ENCODE measurements at regions not wholly inside any gene's neighbourhood (a gene's known extent, or its start where the extent isn't known, plus 50 kb on each side); places are given as distances from the start of the nearest gene placed in this dataset.

- no peak for DNase-seq
- H3K27ac Mint-ChIP-seq = no peak overlapping the region
- H3K4me1 Mint-ChIP-seq (ENCODE audit: low read depth) = no peaks in the 10 kb centered on the region
- H3K27me3 Mint-ChIP-seq (ENCODE audit: low read depth) = no peaks in the 10 kb centered on the region
- CTCF ChIA-PET = no interaction called here
- intact Hi-C loops (cut with micrococcal nuclease) = no loop called here
- no peak overlapping the region for H3K4me3 Mint-ChIP-seq
- no peaks in the 10 kb centered on the region for H3K9me3 Mint-ChIP-seq
- H3K36me3 Mint-ChIP-seq (ENCODE audit: low read depth) = no peaks in the 10 kb centered on the region
Observed at GRCh38 chr17:71339206-71339605, 781.6 kb upstream of the SOX9 start.

GRCh38 chr17:71342737-71343136, 778.1 kb upstream of the SOX9 start:
- H3K4me1 Mint-ChIP-seq (ENCODE audit: low read depth) = no peaks in the 10 kb centered on the region
- CTCF ChIA-PET = no interaction called here
- H3K36me3 Mint-ChIP-seq (ENCODE audit: low read depth) = no peaks in the 10 kb centered on the region
- no peaks in the 10 kb centered on the region for H3K27me3 Mint-ChIP-seq (ENCODE audit: low read depth)
- H3K27ac Mint-ChIP-seq = no peak overlapping the region
- no peaks in the 10 kb centered on the region for H3K9me3 Mint-ChIP-seq
- intact Hi-C loops (cut with micrococcal nuclease) = no loop called here
- H3K4me3 Mint-ChIP-seq = no peak overlapping the region
- no peak for DNase-seq

GRCh38 chr17:71349908-71350600, 770.8 kb upstream of the SOX9 start:
- Mint-ChIP-seq H3K4me1 (ENCODE audit: low read depth) (no peaks in the 10 kb centered on the region), H3K4me3 (no peak overlapping the region), H3K9me3 (peaks cover 5% of the 10 kb centered on the region), H3K36me3 (ENCODE audit: low read depth) (no peaks in the 10 kb centered on the region), H3K27me3 (ENCODE audit: low read depth) (no peaks in the 10 kb centered on the region), H3K27ac (no peak overlapping the region)
- intact Hi-C loops (cut with micrococcal nuclease) = no loop called here
- no peak for DNase-seq
- CTCF ChIA-PET = no interaction called here

GRCh38 chr17:71360301-71360700, 760.5 kb upstream of the SOX9 start:
- DNase-seq = no peak
- H3K36me3 Mint-ChIP-seq (ENCODE audit: low read depth) = no peaks in the 10 kb centered on the region
- CTCF ChIA-PET = no interaction called here
- no peak overlapping the region for H3K27ac Mint-ChIP-seq
- no peak overlapping the region for H3K4me3 Mint-ChIP-seq
- H3K9me3 Mint-ChIP-seq = peaks cover 18% of the 10 kb centered on the region
- intact Hi-C loops (cut with micrococcal nuclease) = no loop called here
- no peaks in the 10 kb centered on the region for H3K4me1 Mint-ChIP-seq (ENCODE audit: low read depth)
- no peaks in the 10 kb centered on the region for H3K27me3 Mint-ChIP-seq (ENCODE audit: low read depth)

- Mint-ChIP-seq H3K9me3 (peaks cover 19% of the 10 kb centered on the region), H3K4me3 (no peak overlapping the region)
- intact Hi-C loops (cut with micrococcal nuclease) = no loop called here
Observed at GRCh38 chr17:71361656-71362450, 759.0 kb upstream of the SOX9 start.

GRCh38 chr17:71363661-71364060, 757.2 kb upstream of the SOX9 start:
- Mint-ChIP-seq H3K4me3 (no peak overlapping the region), H3K36me3 (ENCODE audit: low read depth) (no peaks in the 10 kb centered on the region), H3K4me1 (ENCODE audit: low read depth) (no peaks in the 10 kb centered on the region), H3K9me3 (peaks cover 24% of the 10 kb centered on the region), H3K27me3 (ENCODE audit: low read depth) (no peaks in the 10 kb centered on the region), H3K27ac (no peak overlapping the region)
- CTCF ChIA-PET = no interaction called here
- intact Hi-C loops (cut with micrococcal nuclease) = no loop called here
- no peak for DNase-seq

More at GRCh38 chr17:71361656-71362450, 759.0 kb upstream of the SOX9 start:
- Mint-ChIP-seq H3K36me3 (ENCODE audit: low read depth) (no peaks in the 10 kb centered on the region), H3K27ac (no peak overlapping the region), H3K27me3 (ENCODE audit: low read depth) (no peaks in the 10 kb centered on the region), H3K4me1 (ENCODE audit: low read depth) (no peaks in the 10 kb centered on the region)
- DNase-seq = no peak
- CTCF ChIA-PET = interaction anchor here (0.6 kb wide), 1 partner anchor 1072 kb away, joined by 3 read pairs; no protein-coding TSS in a partner anchor

- Mint-ChIP-seq H3K27me3 (ENCODE audit: low read depth) (no peaks in the 10 kb centered on the region), H3K9me3 (peaks cover 6% of the 10 kb centered on the region), H3K4me1 (ENCODE audit: low read depth) (no peaks in the 10 kb centered on the region), H3K27ac (no peak overlapping the region), H3K4me3 (no peak overlapping the region), H3K36me3 (ENCODE audit: low read depth) (no peaks in the 10 kb centered on the region)
- no peak for DNase-seq
- CTCF ChIA-PET = no interaction called here
- intact Hi-C loops (cut with micrococcal nuclease) = no loop called here
Observed at GRCh38 chr17:71371809-71372208, 749.0 kb upstream of the SOX9 start.

GRCh38 chr17:71375948-71376347, 744.9 kb upstream of the SOX9 start:
- intact Hi-C loops (cut with micrococcal nuclease) = no loop called here
- DNase-seq = no peak
- H3K27me3 Mint-ChIP-seq (ENCODE audit: low read depth) = no peaks in the 10 kb centered on the region
- H3K4me3 Mint-ChIP-seq = no peak overlapping the region
- peaks cover 4% of the 10 kb centered on the region for H3K9me3 Mint-ChIP-seq
- CTCF ChIA-PET = no interaction called here
- H3K36me3 Mint-ChIP-seq (ENCODE audit: low read depth) = no peaks in the 10 kb centered on the region
- no peaks in the 10 kb centered on the region for H3K4me1 Mint-ChIP-seq (ENCODE audit: low read depth)
- no peak overlapping the region for H3K27ac Mint-ChIP-seq

- CTCF ChIA-PET = no interaction called here
- Mint-ChIP-seq H3K4me1 (ENCODE audit: low read depth) (no peaks in the 10 kb centered on the region), H3K27ac (no peak overlapping the region), H3K27me3 (ENCODE audit: low read depth) (no peaks in the 10 kb centered on the region), H3K4me3 (no peak overlapping the region), H3K9me3 (peaks cover 4% of the 10 kb centered on the region), H3K36me3 (ENCODE audit: low read depth) (no peaks in the 10 kb centered on the region)
- intact Hi-C loops (cut with micrococcal nuclease) = no loop called here
- no peak for DNase-seq
Observed at GRCh38 chr17:71376933-71377332, 743.9 kb upstream of the SOX9 start.

GRCh38 chr17:71378036-71378435, 742.8 kb upstream of the SOX9 start:
- H3K4me3 Mint-ChIP-seq = no peak overlapping the region
- no peaks in the 10 kb centered on the region for H3K27me3 Mint-ChIP-seq (ENCODE audit: low read depth)
- H3K27ac Mint-ChIP-seq = no peak overlapping the region
- no peaks in the 10 kb centered on the region for H3K36me3 Mint-ChIP-seq (ENCODE audit: low read depth)
- no peaks in the 10 kb centered on the region for H3K4me1 Mint-ChIP-seq (ENCODE audit: low read depth)
- CTCF ChIA-PET = no interaction called here
- intact Hi-C loops (cut with micrococcal nuclease) = no loop called here
- peaks cover 5% of the 10 kb centered on the region for H3K9me3 Mint-ChIP-seq
- DNase-seq = no peak

- Mint-ChIP-seq H3K27me3 (ENCODE audit: low read depth) (no peaks in the 10 kb centered on the region), H3K27ac (no peak overlapping the region), H3K4me3 (no peak overlapping the region), H3K4me1 (ENCODE audit: low read depth) (no peaks in the 10 kb centered on the region), H3K9me3 (peaks cover 7% of the 10 kb centered on the region), H3K36me3 (ENCODE audit: low read depth) (no peaks in the 10 kb centered on the region)
- CTCF ChIA-PET = no interaction called here
- intact Hi-C loops (cut with micrococcal nuclease) = no loop called here
- DNase-seq = no peak
Observed at GRCh38 chr17:71378741-71379140, 742.1 kb upstream of the SOX9 start.

- CTCF ChIA-PET = no interaction called here
- Mint-ChIP-seq H3K4me1 (ENCODE audit: low read depth) (no peaks in the 10 kb centered on the region), H3K27ac (no peak overlapping the region), H3K9me3 (peaks cover 7% of the 10 kb centered on the region), H3K27me3 (ENCODE audit: low read depth) (no peaks in the 10 kb centered on the region), H3K4me3 (no peak overlapping the region), H3K36me3 (ENCODE audit: low read depth) (no peaks in the 10 kb centered on the region)
- intact Hi-C loops (cut with micrococcal nuclease) = no loop called here
- DNase-seq = no peak
Observed at GRCh38 chr17:71379512-71379911, 741.3 kb upstream of the SOX9 start.

- Mint-ChIP-seq H3K4me1 (ENCODE audit: low read depth) (no peaks in the 10 kb centered on the region), H3K4me3 (no peak overlapping the region), H3K27me3 (ENCODE audit: low read depth) (no peaks in the 10 kb centered on the region), H3K9me3 (peaks cover 7% of the 10 kb centered on the region), H3K36me3 (ENCODE audit: low read depth) (no peaks in the 10 kb centered on the region), H3K27ac (no peak overlapping the region)
- intact Hi-C loops (cut with micrococcal nuclease) = no loop called here
- CTCF ChIA-PET = interaction anchor here (0.7 kb wide), 1 partner anchor 81 kb away, joined by 3 read pairs; no protein-coding TSS in a partner anchor
- DNase-seq = no peak
Observed at GRCh38 chr17:71380535-71380934, 740.3 kb upstream of the SOX9 start.

Data from activated naive CD4-positive, alpha-beta T cell treated with anti-CD3 and anti-CD28 coated beads for 36 hours (primary cell).